ENCODE measurements at regions not wholly inside any gene's neighbourhood (a gene's known extent, or its start where the extent isn't known, plus 50 kb on each side); places are given as distances from the start of the nearest gene placed in this dataset.
"Not testable (repeated sequence)": the region's sequence is repeated elsewhere in the genome, so short reads cannot be mapped to it uniquely, and the experiment has no call there.

GRCh38 chr4:170413951-170414350 lies 324.2 kb upstream of the AADAT start:
- DNase-seq (ENCODE audit: low spot score), result no peak

- no peak for DNase-seq (ENCODE audit: low spot score)
Observed at GRCh38 chr4:170400361-170400760, 310.6 kb upstream of the AADAT start.

DNA sequence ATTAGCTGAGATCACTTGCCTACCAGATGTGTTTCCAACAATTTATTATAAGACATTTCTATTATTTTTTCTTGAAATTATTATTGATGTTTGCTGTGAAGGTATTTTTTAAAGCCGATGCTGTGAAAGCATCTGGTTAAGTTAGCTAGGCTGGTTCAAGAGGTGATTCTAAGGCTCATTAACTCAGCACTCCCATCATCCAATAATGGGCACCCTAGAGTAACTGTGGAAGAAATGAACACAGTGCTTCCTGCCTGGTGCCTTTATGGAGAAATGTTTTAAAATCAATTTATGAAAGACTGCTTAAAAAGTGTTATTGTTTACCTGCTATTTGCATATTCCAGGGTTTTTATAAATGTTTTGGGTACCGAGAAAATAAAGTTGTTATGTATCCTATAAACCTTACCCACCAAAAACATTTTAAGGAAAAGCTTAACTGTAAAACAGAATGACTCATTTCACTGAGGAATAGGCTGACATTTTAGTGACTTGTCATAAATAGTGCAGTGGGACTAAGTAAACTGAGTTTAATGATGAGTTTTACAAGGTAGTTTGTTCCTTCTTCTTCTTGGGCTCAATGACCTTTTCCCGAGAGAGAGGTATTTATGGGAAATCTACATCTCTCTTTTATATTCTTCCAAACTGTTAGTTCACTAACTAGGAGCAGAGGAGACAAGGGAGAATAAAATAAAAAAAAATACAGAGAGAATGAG lies 310.0 kb upstream of the AADAT start:
- no peak for DNase-seq (ENCODE audit: low spot score)

- DNase-seq (ENCODE audit: low spot score), result no peak
Observed at GRCh38 chr4:170398218-170398617, 308.5 kb upstream of the AADAT start.

DNA sequence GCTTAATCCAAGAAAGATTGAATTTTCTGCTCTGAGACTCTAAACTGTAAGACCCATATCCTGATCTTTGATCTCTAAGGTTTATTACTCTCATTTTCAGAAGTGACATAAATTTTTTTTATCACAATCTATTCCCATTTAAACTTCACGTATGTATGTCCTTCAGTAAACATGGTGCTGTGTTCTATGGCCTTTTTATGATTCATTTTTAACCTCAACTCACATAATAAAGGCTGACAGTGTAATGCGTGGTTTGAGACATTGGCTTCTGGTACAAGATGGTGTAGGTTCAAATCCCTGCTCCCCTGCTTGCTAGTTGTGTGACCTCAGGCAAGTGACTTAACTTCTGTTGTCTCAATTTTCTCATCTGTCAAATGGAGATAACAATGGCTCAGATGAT lies 306.0 kb upstream of the AADAT start:
- no peak for DNase-seq (ENCODE audit: low spot score)

- DNase-seq (ENCODE audit: low spot score), result peak; percentile 28
Observed at GRCh38 chr4:170391066-170391740, 301.4 kb upstream of the AADAT start.

- DNase-seq (ENCODE audit: low spot score), result no peak
Observed at GRCh38 chr4:170389411-170389810, 299.7 kb upstream of the AADAT start.

GRCh38 chr4:170388255-170388654 lies 298.5 kb upstream of the AADAT start:
- no peak for DNase-seq (ENCODE audit: low spot score)

DNA sequence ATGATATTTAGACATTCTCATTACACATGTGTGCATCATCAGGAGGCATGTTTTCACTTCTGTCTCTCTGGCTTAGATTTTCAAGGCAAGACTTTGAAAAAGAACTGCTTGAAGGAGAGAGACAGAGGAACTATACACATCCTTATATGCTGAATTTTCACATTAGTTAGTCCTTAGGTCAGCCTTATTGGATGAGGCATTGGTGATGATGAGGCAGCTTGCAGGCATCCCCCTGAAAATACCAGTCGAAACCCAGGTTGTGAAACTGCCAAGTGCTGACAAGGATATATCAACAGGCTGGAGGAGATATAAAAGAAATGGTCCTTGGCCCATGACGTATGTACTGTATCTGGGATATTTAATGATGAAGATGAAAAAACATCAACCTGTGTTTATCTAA lies 297.2 kb upstream of the AADAT start:
- peak; percentile 17 for DNase-seq (ENCODE audit: low spot score)

DNA sequence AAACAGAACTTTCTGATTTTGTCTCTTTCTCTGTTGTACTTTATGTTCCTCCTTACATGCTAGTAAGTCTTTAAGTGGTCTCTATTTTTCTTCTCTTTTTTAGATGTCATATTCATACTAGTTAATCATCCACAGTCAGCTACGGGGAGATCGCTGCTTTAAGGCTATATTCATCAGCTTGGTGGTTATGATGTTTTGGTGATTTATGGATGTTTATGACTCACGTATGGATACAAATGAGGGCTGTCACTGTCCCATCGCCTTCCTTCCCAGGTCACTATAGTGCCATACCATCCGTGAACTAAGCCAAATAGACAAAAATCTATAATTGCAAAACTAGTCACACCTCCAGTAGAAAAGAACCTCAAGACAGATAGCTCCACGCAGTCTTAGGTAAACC lies 296.8 kb upstream of the AADAT start:
- DNase-seq (ENCODE audit: low spot score), result no peak

GRCh38 chr4:170374770-170375169 lies 285.0 kb upstream of the AADAT start:
- no peak for DNase-seq (ENCODE audit: low spot score)

GRCh38 chr4:170348945-170349344 lies 259.2 kb upstream of the AADAT start:
- DNase-seq (ENCODE audit: low spot score), result no peak

GRCh38 chr4:170347191-170347590 lies 257.4 kb upstream of the AADAT start:
- not testable (repeated sequence) for DNase-seq (ENCODE audit: low spot score)

DNA sequence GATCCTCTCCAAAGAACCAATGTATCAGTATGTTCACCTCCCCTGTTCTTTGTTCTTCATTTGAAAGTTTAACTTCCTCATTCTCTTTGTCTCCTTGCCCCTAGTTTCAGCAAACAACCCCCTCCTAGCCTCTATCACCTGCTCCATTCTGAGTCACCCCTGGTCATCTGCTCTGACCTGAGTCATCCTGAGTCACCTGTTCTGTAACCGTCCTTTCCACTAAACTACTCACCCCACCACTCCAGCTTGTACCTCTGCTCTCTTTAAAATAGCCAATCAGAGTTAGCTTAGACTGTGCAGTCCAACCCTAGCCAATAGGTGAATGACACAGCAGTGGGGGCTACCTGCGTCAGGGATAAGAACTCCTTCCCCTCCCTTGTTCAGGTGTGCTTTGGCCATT lies 249.8 kb upstream of the AADAT start:
- no peak for DNase-seq (ENCODE audit: low spot score)

GRCh38 chr4:170336238-170336775 lies 246.6 kb upstream of the AADAT start:
- DNase-seq (ENCODE audit: low spot score), result no peak

- DNase-seq (ENCODE audit: low spot score), result no peak
Observed at GRCh38 chr4:170325599-170325998, 235.8 kb upstream of the AADAT start.

DNA sequence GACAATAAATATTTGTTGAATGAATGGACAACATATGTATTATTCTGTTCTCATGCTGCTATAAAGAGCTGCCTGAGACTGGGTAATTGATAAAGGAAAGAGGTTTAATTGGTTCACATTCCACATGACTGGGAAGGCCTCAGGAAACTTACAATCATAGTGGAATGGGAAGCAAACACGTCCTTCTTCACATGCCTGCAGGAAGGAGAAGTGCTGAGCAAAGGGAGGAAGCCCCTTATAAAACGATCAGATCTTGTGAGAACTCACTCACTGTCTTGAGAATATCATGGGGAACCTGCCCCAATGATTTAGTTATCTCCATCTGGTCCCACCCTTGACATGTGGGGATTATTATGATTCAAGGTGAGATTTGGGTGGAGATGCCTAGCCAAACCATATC lies 233.9 kb upstream of the AADAT start:
- no peak for DNase-seq (ENCODE audit: low spot score)

GRCh38 chr4:170307182-170307581 lies 217.4 kb upstream of the AADAT start:
- no peak for DNase-seq (ENCODE audit: low spot score)

- DNase-seq (ENCODE audit: low spot score), result no peak
Observed at GRCh38 chr4:170306208-170306607, 216.5 kb upstream of the AADAT start.

GRCh38 chr4:170305627-170306026 lies 215.9 kb upstream of the AADAT start:
- DNase-seq (ENCODE audit: low spot score), result no peak

DNA sequence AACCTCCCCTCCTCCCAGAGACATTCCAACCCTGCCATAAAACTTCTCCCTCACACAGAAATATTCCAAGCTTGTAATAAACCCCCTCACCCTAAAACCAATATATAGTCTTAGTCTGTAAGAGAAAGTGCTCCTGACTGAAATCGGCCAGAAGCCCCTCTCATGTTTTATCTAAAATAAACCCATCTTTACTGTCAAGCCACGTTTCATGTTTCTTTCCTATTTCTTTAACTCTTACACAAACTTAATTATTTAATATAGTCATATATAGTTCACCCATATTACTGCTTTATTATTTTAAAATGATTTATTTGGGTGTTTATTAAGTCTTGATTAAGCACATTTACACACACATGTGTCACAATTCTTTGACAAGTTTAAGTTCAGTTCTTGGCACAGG lies 191.3 kb upstream of the AADAT start:
- no peak for DNase-seq (ENCODE audit: low spot score)

DNA sequence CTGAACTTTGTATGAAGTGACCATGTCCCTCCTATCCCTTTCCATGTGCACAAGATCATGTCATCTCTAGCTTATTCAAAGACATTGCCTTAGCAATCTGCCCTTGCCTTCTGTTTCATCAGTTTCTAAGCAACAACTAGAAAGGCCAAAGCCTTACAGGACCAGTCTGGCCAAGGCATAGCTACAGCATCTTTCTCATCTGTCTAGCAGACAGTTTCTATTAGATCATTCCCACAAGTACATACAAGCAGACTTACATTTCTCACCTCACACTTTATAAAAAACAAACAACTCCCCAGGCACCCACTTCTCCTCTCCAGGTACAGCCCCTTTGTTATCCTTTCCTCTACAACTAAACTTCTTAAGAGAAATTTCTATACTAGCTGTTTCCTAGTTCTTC lies 188.7 kb upstream of the AADAT start:
- DNase-seq (ENCODE audit: low spot score), result no peak

DNA sequence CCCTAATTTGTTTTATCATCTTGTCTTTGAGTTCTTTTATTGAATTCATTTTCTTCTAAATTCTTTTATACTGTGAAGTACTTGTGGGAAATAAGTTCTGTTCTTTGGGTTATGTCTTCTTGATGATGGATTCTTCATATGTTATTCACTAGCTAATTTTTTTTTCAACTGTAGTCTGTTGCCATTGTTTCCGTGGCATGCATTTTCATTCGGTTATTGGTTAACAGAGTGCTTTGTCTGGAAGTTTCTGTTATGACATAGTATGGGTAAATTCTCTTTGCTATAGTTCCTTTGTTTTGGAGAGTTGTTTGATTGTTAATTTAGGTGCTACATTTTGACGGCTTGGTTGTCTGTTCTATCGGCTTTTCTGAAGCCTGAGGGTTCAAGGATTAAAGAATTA lies 184.9 kb upstream of the AADAT start:
- no peak for DNase-seq (ENCODE audit: low spot score)

- DNase-seq (ENCODE audit: low spot score), result no peak
Observed at GRCh38 chr4:170272959-170273358, 183.2 kb upstream of the AADAT start.

Measured in AG08395 (cell line).